HEK293 (cell line): ENCODE measurements at regions not wholly inside any gene's neighbourhood (a gene's known extent, or its start where the extent isn't known, plus 50 kb on each side); places are given as distances from the start of the nearest gene placed in this dataset.

Experiments used
- CTCF ChIP-seq: fragments of 450-650 bp; formaldehyde crosslinking; IDR thresholded peaks from 2 replicates; pipeline ENCODE4 v1.5.1; 2016; ENCODE audit warnings: missing biosample characterization, missing genetic modification characterization
- HOXC10 ChIP-seq: sonication (generic); formaldehyde crosslinking; IDR thresholded peaks from 2 replicates; pipeline ENCODE4 v1.8.1; 2023; ENCODE audit warnings: mild to moderate bottlenecking, missing genetic modification reagents
- ZBTB17 ChIP-seq: fragments of 450-650 bp; formaldehyde crosslinking; IDR thresholded peaks from 2 replicates; pipeline ENCODE4 v1.5.1; 2016; ENCODE audit warnings: missing biosample characterization, missing genetic modification characterization
- ZFP3 ChIP-seq: fragments of 450-650 bp; formaldehyde crosslinking; IDR thresholded peaks from 2 replicates; pipeline ENCODE4 v1.5.1; 2016; ENCODE audit warnings: low read depth, missing biosample characterization, missing genetic modification characterization
- ZNF146 ChIP-seq: fragments of 450-650 bp; formaldehyde crosslinking; IDR thresholded peaks from 2 replicates; pipeline ENCODE4 v1.5.1; 2016; ENCODE audit warnings: missing biosample characterization, missing genetic modification characterization
- ZNF274 ChIP-seq, 2 experiments: fragments of 200-500 bp in 1 of 2; fragments of 450-650 bp in 1 of 2; sonication (Bioruptor generic) in 1 of 2; formaldehyde crosslinking in 1 of 2; IDR thresholded peaks; 2 replicates each; pipeline versions ENCODE4 v1.5.1 to v1.6.1; 2014 to 2016; ENCODE audit warnings: borderline replicate concordance in 1 of 2, inconsistent platforms in 1 of 2, low read length in 1 of 2, missing biosample characterization in 1 of 2, missing genetic modification characterization in 1 of 2
- ZNF280D ChIP-seq: fragments of 450-650 bp; formaldehyde crosslinking; IDR thresholded peaks from 2 replicates; pipeline ENCODE4 v1.5.1; 2016; ENCODE audit warnings: missing biosample characterization, missing genetic modification characterization
- ZNF624 ChIP-seq: fragments of 450-650 bp; formaldehyde crosslinking; IDR thresholded peaks from 2 replicates; pipeline ENCODE4 v1.5.1; 2017; ENCODE audit warnings: missing biosample characterization, missing genetic modification characterization
- ZNF639 ChIP-seq: fragments of 450-650 bp; formaldehyde crosslinking; IDR thresholded peaks from 2 replicates; pipeline ENCODE4 v1.5.1; 2016; ENCODE audit warnings: missing biosample characterization, missing genetic modification characterization
- ZNF704 ChIP-seq: fragments of 450-650 bp; formaldehyde crosslinking; IDR thresholded peaks from 2 replicates; pipeline ENCODE4 v1.5.1; 2016; ENCODE audit warnings: missing biosample characterization, missing genetic modification characterization
- ZNF76 ChIP-seq: fragments of 450-650 bp; formaldehyde crosslinking; IDR thresholded peaks from 2 replicates; pipeline ENCODE4; 2016; ENCODE audit warnings: low read depth, missing biosample characterization, missing genetic modification characterization, borderline replicate concordance
- ZNF768 ChIP-seq: fragments of 450-650 bp; formaldehyde crosslinking; IDR thresholded peaks from 2 replicates; pipeline ENCODE4 v1.5.1; 2018; ENCODE audit warnings: missing biosample characterization, mild to moderate bottlenecking, missing genetic modification characterization

GRCh38 chr9:116095403-116095802 is 58.2 kb upstream of the PAPPA start:
- TF ChIP-seq ZNF76 (tag by site-specific recombination) = no peak
- no peak for TF ChIP-seq CTCF (tag by site-specific recombination)
- TF ChIP-seq ZBTB17 (tag by site-specific recombination) = no peak
- TF ChIP-seq ZNF280D (tag by site-specific recombination) = no peak
- no peak for TF ChIP-seq ZFP3 (tag by site-specific recombination)
- no peak for TF ChIP-seq ZNF639
- no peak for TF ChIP-seq ZNF274 (IDR thresholded peaks at IDR 0.05; ENCODE audit: low read length)
- TF ChIP-seq ZNF274 (tag by site-specific recombination; IDR thresholded peaks at IDR 0.05; ENCODE audit: borderline replicate concordance) = no peak
- TF ChIP-seq ZNF146 (tag by site-specific recombination) = no peak
- TF ChIP-seq HOXC10 (CRISPR knock-in tag) = no peak
- no peak for TF ChIP-seq ZNF704
- TF ChIP-seq ZNF768 = no peak
- no peak for TF ChIP-seq ZNF624 (tag by site-specific recombination)
